ENCODE measurements at regions not wholly inside any gene's neighbourhood (a gene's known extent, or its start where the extent isn't known, plus 50 kb on each side); places are given as distances from the start of the nearest gene placed in this dataset.
A peak's percentile ranks its signal among the peaks of the same experiment; 100 is the strongest.
"Not testable (repeated sequence)": the region's sequence is repeated elsewhere in the genome, so short reads cannot be mapped to it uniquely, and the experiment has no call there.

DNA sequence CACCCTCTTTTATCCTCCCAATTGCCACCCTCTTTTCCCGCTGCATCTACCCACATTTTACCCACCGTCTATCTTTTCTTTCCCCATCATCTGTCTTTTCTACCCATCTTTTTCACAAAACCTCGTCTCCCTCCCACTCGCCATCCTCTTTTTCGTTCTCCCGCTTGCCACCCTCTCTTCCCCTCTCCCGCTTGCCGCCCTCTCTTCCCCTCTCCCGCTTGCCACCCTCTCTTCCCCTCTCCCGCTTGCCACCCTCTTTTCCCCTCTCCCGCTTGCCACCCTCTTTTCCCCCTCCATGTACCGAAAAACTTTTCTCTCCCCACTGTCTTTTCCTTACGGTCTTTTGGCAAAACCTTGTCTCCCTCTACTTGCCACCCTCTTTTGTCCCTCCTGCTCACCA, 97.7 kb upstream of the POTEC start:
- H3K9ac ChIP-seq (ENCODE audit: low read length in 3 of 3); H3K4me1 ChIP-seq (ENCODE audit: control insufficient read depth in 2 of 3, insufficient read depth in 2 of 3, low read depth in 1 of 3, low read length in 3 of 3); intact Hi-C loops (cut with DNase I); H3K4me3 ChIP-seq (ENCODE audit: low read length in 3 of 3); FAIRE-seq; H3K36me3 ChIP-seq (ENCODE audit: control insufficient read depth in 2 of 3, insufficient read depth in 3 of 3, low read length in 3 of 3); H3K9me3 ChIP-seq (ENCODE audit: control insufficient read depth in 2 of 3, insufficient read depth in 1 of 3, low read length in 3 of 3); H3K27ac ChIP-seq (ENCODE audit: low read depth in 2 of 2, low read length in 2 of 2); H3K27me3 ChIP-seq (ENCODE audit: control insufficient read depth, insufficient read depth, low read length): not testable (repeated sequence)
- peak in 3 of 5 donors; percentile 5 to 79 (median 14) for DNase-seq

DNA sequence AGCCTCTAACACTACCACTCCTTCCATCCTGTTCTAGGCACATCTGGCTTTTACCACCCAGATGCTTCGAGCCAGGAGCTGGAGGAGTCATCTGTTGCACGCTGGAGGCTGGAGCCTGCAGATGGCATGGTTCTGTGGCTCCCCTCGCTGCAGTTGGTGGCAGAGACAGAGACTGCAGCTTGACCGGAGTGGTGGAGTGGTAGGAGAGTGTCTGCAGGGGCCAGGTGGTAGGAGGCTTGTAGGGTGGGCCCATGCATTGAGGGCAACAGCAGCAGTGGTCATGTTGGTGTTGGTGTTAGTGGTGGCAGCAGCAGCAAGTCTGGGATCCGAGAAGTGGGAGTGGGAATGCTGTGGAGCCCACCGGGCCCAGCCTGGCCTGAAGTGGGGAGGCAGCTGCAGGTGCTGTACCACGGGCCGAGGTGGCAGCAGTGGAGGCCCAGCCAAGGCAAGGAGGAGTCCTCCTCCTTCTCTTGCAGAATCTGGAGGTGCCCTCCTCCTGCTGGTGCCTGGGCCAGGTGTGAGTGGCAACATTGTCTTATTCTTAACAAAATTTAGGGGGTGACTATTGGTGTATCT, 100.4 kb upstream of the POTEC start:
- intact Hi-C loops (cut with DNase I); H3K27me3 ChIP-seq (ENCODE audit: control insufficient read depth, insufficient read depth, low read length); H3K9me3 ChIP-seq (ENCODE audit: control insufficient read depth in 2 of 3, insufficient read depth in 1 of 3, low read length in 3 of 3); H3K4me1 ChIP-seq (ENCODE audit: control insufficient read depth in 2 of 3, insufficient read depth in 2 of 3, low read depth in 1 of 3, low read length in 3 of 3); FAIRE-seq; H3K9ac ChIP-seq (ENCODE audit: low read length in 3 of 3); DNase-seq; H3K36me3 ChIP-seq (ENCODE audit: control insufficient read depth in 2 of 3, insufficient read depth in 3 of 3, low read length in 3 of 3); H3K4me3 ChIP-seq (ENCODE audit: low read length in 3 of 3); H3K27ac ChIP-seq (ENCODE audit: low read depth in 2 of 2, low read length in 2 of 2): not testable (repeated sequence)

GRCh38 chr18:14693051-14693450, 54.9 kb upstream of the ANKRD30B start:
- DNase-seq; H3K9me3 ChIP-seq (ENCODE audit: control insufficient read depth in 2 of 3, insufficient read depth in 1 of 3, low read length in 3 of 3); H3K4me1 ChIP-seq (ENCODE audit: control insufficient read depth in 2 of 3, insufficient read depth in 2 of 3, low read depth in 1 of 3, low read length in 3 of 3); FAIRE-seq; H3K27me3 ChIP-seq (ENCODE audit: control insufficient read depth, insufficient read depth, low read length); intact Hi-C loops (cut with DNase I); H3K27ac ChIP-seq (ENCODE audit: low read depth in 2 of 2, low read length in 2 of 2); H3K9ac ChIP-seq (ENCODE audit: low read length in 3 of 3); H3K36me3 ChIP-seq (ENCODE audit: control insufficient read depth in 2 of 3, insufficient read depth in 3 of 3, low read length in 3 of 3); H3K4me3 ChIP-seq (ENCODE audit: low read length in 3 of 3): not testable (repeated sequence)

GRCh38 chr18:14693882-14694281, 54.1 kb upstream of the ANKRD30B start:
- H3K9ac ChIP-seq (ENCODE audit: low read length in 3 of 3); intact Hi-C loops (cut with DNase I); DNase-seq: not testable (repeated sequence)

GRCh38 chr18:14698006-14698405, 50.0 kb upstream of the ANKRD30B start:
- H3K36me3 ChIP-seq (ENCODE audit: control insufficient read depth in 2 of 3, insufficient read depth in 3 of 3, low read length in 3 of 3): not testable (repeated sequence)

More at GRCh38 chr18:14693882-14694281, 54.1 kb upstream of the ANKRD30B start:
- not testable (repeated sequence) for FAIRE-seq; H3K27me3 ChIP-seq (ENCODE audit: control insufficient read depth, insufficient read depth, low read length); H3K27ac ChIP-seq (ENCODE audit: low read depth in 2 of 2, low read length in 2 of 2); H3K9me3 ChIP-seq (ENCODE audit: control insufficient read depth in 2 of 3, insufficient read depth in 1 of 3, low read length in 3 of 3); H3K4me3 ChIP-seq (ENCODE audit: low read length in 3 of 3); H3K36me3 ChIP-seq (ENCODE audit: control insufficient read depth in 2 of 3, insufficient read depth in 3 of 3, low read length in 3 of 3); H3K4me1 ChIP-seq (ENCODE audit: control insufficient read depth in 2 of 3, insufficient read depth in 2 of 3, low read depth in 1 of 3, low read length in 3 of 3)

More at GRCh38 chr18:14698006-14698405, 50.0 kb upstream of the ANKRD30B start:
- FAIRE-seq; H3K4me1 ChIP-seq (ENCODE audit: control insufficient read depth in 2 of 3, insufficient read depth in 2 of 3, low read depth in 1 of 3, low read length in 3 of 3); H3K27me3 ChIP-seq (ENCODE audit: control insufficient read depth, insufficient read depth, low read length); H3K4me3 ChIP-seq (ENCODE audit: low read length in 3 of 3); H3K27ac ChIP-seq (ENCODE audit: low read depth in 2 of 2, low read length in 2 of 2); intact Hi-C loops (cut with DNase I); H3K9ac ChIP-seq (ENCODE audit: low read length in 3 of 3); H3K9me3 ChIP-seq (ENCODE audit: control insufficient read depth in 2 of 3, insufficient read depth in 1 of 3, low read length in 3 of 3): not testable (repeated sequence)
- DNase-seq: peak in 1 of 5 donors; percentile 7

Measured in kidney (tissue), 10 donors.